Neuronal stem cell (in vitro differentiated cells): ENCODE measurements at regions not wholly inside any gene's neighbourhood (a gene's known extent, or its start where the extent isn't known, plus 50 kb on each side); places are given as distances from the start of the nearest gene placed in this dataset.

ENCODE experiments used
- DNase-seq: peaks from one replicate; pipeline ENCODE4 v3.0.0-alpha.2; 2013; ENCODE audit warnings: low spot score
- H2AFZ ChIP-seq: one replicate; pipeline ENCODE4 v1.6.1; 2013; ENCODE audit warnings: mild to moderate bottlenecking, low read length, inconsistent platforms
- H2AK5ac ChIP-seq: 2 replicates; pipeline ENCODE4 v1.6.1; 2013; ENCODE audit warnings: low read depth, mild to moderate bottlenecking, inconsistent platforms, low read length, moderate library complexity, mixed read lengths
- H2BK120ac ChIP-seq: 2 replicates; pipeline ENCODE4 v1.6.1; 2013; ENCODE audit warnings: low read depth, mild to moderate bottlenecking, inconsistent platforms, low read length, moderate library complexity, mixed read lengths
- H2BK12ac ChIP-seq: one replicate; pipeline ENCODE4 v1.6.1; 2013; ENCODE audit warnings: low read length, inconsistent platforms
- H2BK15ac ChIP-seq: 2 replicates; pipeline ENCODE4 v1.6.1; 2013; ENCODE audit warnings: mild to moderate bottlenecking, low read length, inconsistent platforms, mixed read lengths
- H2BK5ac ChIP-seq: one replicate; pipeline ENCODE4 v1.6.1; 2013; ENCODE audit warnings: inconsistent platforms, mild to moderate bottlenecking, low read length, moderate library complexity
- H3K14ac ChIP-seq: one replicate; pipeline ENCODE4 v1.6.1; 2013; ENCODE audit warnings: low read length, inconsistent platforms
- H3K18ac ChIP-seq: 2 replicates; pipeline ENCODE4 v1.6.1; 2013; ENCODE audit warnings: low read length, inconsistent platforms
- H3K23ac ChIP-seq: 2 replicates; pipeline ENCODE4 v1.6.1; 2013; ENCODE audit warnings: low read depth, mild to moderate bottlenecking, mixed read lengths, low read length, inconsistent platforms; ENCODE audit not compliant: poor library complexity
- H3K27ac ChIP-seq: replicated peaks from 3 replicates; pipeline ENCODE4 v1.5.1; 2013; ENCODE audit warnings: low read length, inconsistent platforms
- H3K27me3 ChIP-seq, 3 experiments: 2 replicates each; pipeline ENCODE4 v1.6.1; 2013; ENCODE audit warnings: low read length in 3 of 3, mild to moderate bottlenecking in 2 of 3, inconsistent platforms in 1 of 3, low read depth in 1 of 3, mixed read lengths in 1 of 3, moderate library complexity in 1 of 3; ENCODE audit not compliant: control insufficient read depth in 3 of 3, insufficient read depth in 3 of 3
- H3K36me3 ChIP-seq, 2 donors: replicated peaks in 1 of 2; 2 replicates each; pipeline ENCODE4 v1.6.1; 2013; ENCODE audit warnings: low read length in 2 of 2; ENCODE audit not compliant: control insufficient read depth in 2 of 2, insufficient read depth in 2 of 2
- H3K4ac ChIP-seq: 2 replicates; pipeline ENCODE4 v1.6.1; 2013; ENCODE audit warnings: inconsistent platforms, mild to moderate bottlenecking, low read length, moderate library complexity
- H3K4me1 ChIP-seq, 2 donors: 1 replicate in 1 of 2; 2 replicates in 1 of 2; pipeline ENCODE4 v1.6.1; 2013; ENCODE audit warnings: low read length in 2 of 2, low read depth in 1 of 2; ENCODE audit not compliant: control insufficient read depth in 2 of 2, insufficient read depth in 1 of 2
- H3K4me2 ChIP-seq: one replicate; pipeline ENCODE4 v1.6.1; 2013; ENCODE audit warnings: mild to moderate bottlenecking, low read length, inconsistent platforms; ENCODE audit not compliant: insufficient read depth, poor library complexity, severe bottlenecking
- H3K4me3 ChIP-seq, 2 donors: 2 replicates each; pipeline ENCODE4 v1.5.1; 2013; ENCODE audit warnings: low read length in 2 of 2, mild to moderate bottlenecking in 2 of 2, inconsistent platforms in 1 of 2, moderate library complexity in 1 of 2
- H3K79me1 ChIP-seq: one replicate; pipeline ENCODE4 v1.6.1; 2013; ENCODE audit warnings: low read depth, mild to moderate bottlenecking, inconsistent platforms, low read length, moderate library complexity
- H3K9ac ChIP-seq: one replicate; pipeline ENCODE4 v1.6.1; 2013; ENCODE audit warnings: mild to moderate bottlenecking, low read depth, low read length, inconsistent platforms; ENCODE audit not compliant: poor library complexity
- H3K9me3 ChIP-seq, 2 donors: replicated peaks in 1 of 2; 2 replicates each; pipeline versions ENCODE3 to v1.6.1; 2013; ENCODE audit warnings: low read length in 2 of 2, mild to moderate bottlenecking in 2 of 2, inconsistent platforms in 1 of 2, low read depth in 1 of 2, mixed read lengths in 1 of 2, moderate library complexity in 1 of 2; ENCODE audit not compliant: control insufficient read depth in 2 of 2, insufficient read depth in 1 of 2
- H4K8ac ChIP-seq: one replicate; pipeline ENCODE4 v1.6.1; 2013; ENCODE audit warnings: low read depth, mild to moderate bottlenecking, inconsistent platforms, low read length, moderate library complexity
- H4K91ac ChIP-seq: one replicate; pipeline ENCODE4 v1.6.1; 2013; ENCODE audit warnings: low read length, low read depth, mild to moderate bottlenecking, inconsistent platforms; ENCODE audit not compliant: poor library complexity
- WGBS, 2 donors: extraction: QIAGEN DNeasy Blood & Tissue Kit; methylation state at CpG; one replicate each; pipeline ENCODE4 v1.1.7; 2013; ENCODE audit warnings: missing lambda C conversion rate in 2 of 2, mixed read lengths in 1 of 2; ENCODE audit not compliant: insufficient read length in 2 of 2, insufficient replicate concordance in 1 of 2; ENCODE audit errors: extremely low coverage in 2 of 2; 5-methylcytosine and 5-hydroxymethylcytosine counted together

- Histone ChIP-seq H2BK15ac (no peak overlapping the region), H2AFZ (no peak overlapping the region), H2BK12ac (no peak overlapping the region), H3K9ac (no peak overlapping the region), H3K4me3 (no peak overlapping the region), H3K9me3 (no peaks in the 10 kb centered on the region), H3K79me1 (no peaks in the 10 kb centered on the region), H4K8ac (no peak overlapping the region), H4K91ac (no peak overlapping the region), H3K27ac (no peak overlapping the region), H3K27me3 (no peaks in the 10 kb centered on the region), H2BK5ac (no peak overlapping the region), H2AK5ac (no peak overlapping the region), H3K23ac (no peak overlapping the region), H3K4me1 (peaks cover 0 to 2% of the 10 kb centered on the region in 2 donors), H3K18ac (no peak overlapping the region), H3K4ac (no peak overlapping the region), H3K14ac (no peak overlapping the region), H2BK120ac (no peak overlapping the region), H3K4me2 (no peak overlapping the region), H3K36me3 (no peaks in the 10 kb centered on the region)
- DNase-seq: no peak
Measured at GRCh38 chr13:84443463-84443862, 561.2 kb upstream of the SLITRK1 start.

- H3K36me3 ChIP-seq: no peaks in the 10 kb centered on the region
- H4K91ac ChIP-seq: no peak overlapping the region
- no peak overlapping the region for H3K4me2 ChIP-seq
- WGBS, 2 donors: no CpG with 5 or more reads among the region's 1 CpG
- H2AFZ ChIP-seq: no peak overlapping the region
- H3K4me1 ChIP-seq: no peaks in the 10 kb centered on the region
- H3K79me1 ChIP-seq: no peaks in the 10 kb centered on the region
- H3K4me3 ChIP-seq: no peak overlapping the region
- no peak overlapping the region for H3K9ac ChIP-seq
- no peak overlapping the region for H3K23ac ChIP-seq
- no peak overlapping the region for H3K4ac ChIP-seq
- H2AK5ac ChIP-seq: no peak overlapping the region
- no peak overlapping the region for H3K27ac ChIP-seq
- H3K27me3 ChIP-seq: no peaks in the 10 kb centered on the region
- H2BK15ac ChIP-seq: no peak overlapping the region
- no peak overlapping the region for H3K18ac ChIP-seq
- DNase-seq: no peak
- H3K9me3 ChIP-seq: no peaks in the 10 kb centered on the region
- H2BK12ac ChIP-seq: no peak overlapping the region
- no peak overlapping the region for H2BK5ac ChIP-seq
- H2BK120ac ChIP-seq: no peak overlapping the region
- no peak overlapping the region for H4K8ac ChIP-seq
- H3K14ac ChIP-seq: no peak overlapping the region
Measured at GRCh38 chr13:84439108-84439507, 556.8 kb upstream of the SLITRK1 start.

GRCh38 chr13:84433024-84433423 is 550.8 kb upstream of the SLITRK1 start:
- Histone ChIP-seq H2BK15ac (no peak overlapping the region), H3K27me3 (no peaks in the 10 kb centered on the region), H2BK12ac (no peak overlapping the region), H3K4me2 (no peak overlapping the region), H3K23ac (no peak overlapping the region), H3K79me1 (no peaks in the 10 kb centered on the region), H4K8ac (no peak overlapping the region), H3K36me3 (no peaks in the 10 kb centered on the region), H3K14ac (no peak overlapping the region), H2BK120ac (no peak overlapping the region), H4K91ac (no peak overlapping the region), H2BK5ac (no peak overlapping the region), H3K9me3 (no peaks in the 10 kb centered on the region), H3K4me3 (no peak overlapping the region), H3K9ac (no peak overlapping the region), H3K18ac (no peak overlapping the region), H3K4ac (no peak overlapping the region), H3K4me1 (no peaks in the 10 kb centered on the region), H2AK5ac (no peak overlapping the region), H3K27ac (no peak overlapping the region), H2AFZ (no peak overlapping the region)
- DNase-seq: no peak
- WGBS, 2 donors: no CpG with 5 or more reads among the region's 2 CpGs

GRCh38 chr13:84431646-84432045 is 549.4 kb upstream of the SLITRK1 start:
- no peaks in the 10 kb centered on the region for H3K36me3 ChIP-seq
- no peak overlapping the region for H2BK12ac ChIP-seq
- H3K4ac ChIP-seq: no peak overlapping the region
- WGBS, 2 donors: no CpG with 5 or more reads among the region's 1 CpG
- no peak overlapping the region for H3K18ac ChIP-seq
- no peak overlapping the region for H2AFZ ChIP-seq
- H3K27me3 ChIP-seq: no peaks in the 10 kb centered on the region
- no peak overlapping the region for H2BK5ac ChIP-seq
- no peak overlapping the region for H3K4me2 ChIP-seq
- no peak overlapping the region for H3K23ac ChIP-seq
- no peak overlapping the region for H4K91ac ChIP-seq
- H3K9me3 ChIP-seq: no peaks in the 10 kb centered on the region
- no peaks in the 10 kb centered on the region for H3K4me1 ChIP-seq
- H3K9ac ChIP-seq: no peak overlapping the region
- no peaks in the 10 kb centered on the region for H3K79me1 ChIP-seq
- H2BK15ac ChIP-seq: no peak overlapping the region
- no peak for DNase-seq
- no peak overlapping the region for H3K14ac ChIP-seq
- H3K4me3 ChIP-seq: no peak overlapping the region
- no peak overlapping the region for H2AK5ac ChIP-seq
- no peak overlapping the region for H2BK120ac ChIP-seq
- H4K8ac ChIP-seq: no peak overlapping the region
- H3K27ac ChIP-seq: no peak overlapping the region
